ENCODE measurements at regions not wholly inside any gene's neighbourhood (a gene's known extent, or its start where the extent isn't known, plus 50 kb on each side); places are given as distances from the start of the nearest gene placed in this dataset.
"Not testable (repeated sequence)": the region's sequence is repeated elsewhere in the genome, so short reads cannot be mapped to it uniquely, and the experiment has no call there.

DNA sequence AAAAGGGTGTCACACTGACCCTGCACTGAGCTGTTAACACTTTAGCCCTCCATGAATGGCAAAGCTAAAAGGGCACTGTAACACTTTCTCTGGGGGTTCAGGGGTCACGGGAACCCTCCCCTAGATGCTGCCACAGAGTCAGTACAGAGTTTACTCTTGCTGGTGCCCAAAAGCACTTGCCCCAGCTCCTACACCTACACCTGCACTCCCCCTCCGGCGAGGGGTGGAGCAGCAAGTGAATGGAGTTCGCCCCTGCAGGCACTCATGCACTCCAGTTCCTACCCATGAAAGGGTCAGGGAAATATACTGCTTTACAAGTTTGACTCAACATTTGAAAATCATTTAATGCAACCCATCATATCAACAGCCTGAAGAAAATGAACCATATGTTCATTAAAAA is 355.7 kb upstream of the SPATA31A3 start:
- H3K4me1 ChIP-seq (ENCODE audit: insufficient read depth, low read length); H3K36me3 ChIP-seq (ENCODE audit: insufficient read depth, low read depth, low read length); H3K4me3 ChIP-seq (ENCODE audit: low read length); H3K27me3 ChIP-seq (ENCODE audit: insufficient read depth, low read length); H3K27ac ChIP-seq (ENCODE audit: low read length); H3K9me3 ChIP-seq (ENCODE audit: insufficient read depth, low read depth, low read length); H3K9ac ChIP-seq (ENCODE audit: low read depth, low read length): not testable (repeated sequence)

DNA sequence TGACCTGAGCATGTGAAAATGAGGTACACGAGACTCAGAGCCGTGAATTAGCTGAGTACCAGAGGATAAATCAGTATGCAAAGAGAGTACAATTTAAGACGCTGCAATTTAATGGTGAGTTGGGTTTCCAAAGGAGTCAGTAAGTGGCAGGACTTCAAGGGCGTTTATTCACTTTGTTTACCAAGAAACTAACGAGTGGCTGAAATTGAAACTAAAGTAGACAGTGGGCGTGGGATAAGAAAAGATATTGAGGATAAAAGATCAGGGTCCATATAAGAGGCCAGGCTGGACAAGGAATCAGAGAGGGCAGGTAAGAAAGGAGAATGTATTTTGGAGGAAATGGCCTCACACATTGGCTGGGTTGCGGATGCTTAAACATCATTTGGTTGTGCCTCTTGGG is 346.9 kb upstream of the SPATA31A3 start:
- H3K9ac ChIP-seq (ENCODE audit: low read depth, low read length); H3K4me3 ChIP-seq (ENCODE audit: low read length); H3K27ac ChIP-seq (ENCODE audit: low read length); H3K9me3 ChIP-seq (ENCODE audit: insufficient read depth, low read depth, low read length); H3K4me1 ChIP-seq (ENCODE audit: insufficient read depth, low read length); H3K36me3 ChIP-seq (ENCODE audit: insufficient read depth, low read depth, low read length); H3K27me3 ChIP-seq (ENCODE audit: insufficient read depth, low read length): not testable (repeated sequence)

DNA sequence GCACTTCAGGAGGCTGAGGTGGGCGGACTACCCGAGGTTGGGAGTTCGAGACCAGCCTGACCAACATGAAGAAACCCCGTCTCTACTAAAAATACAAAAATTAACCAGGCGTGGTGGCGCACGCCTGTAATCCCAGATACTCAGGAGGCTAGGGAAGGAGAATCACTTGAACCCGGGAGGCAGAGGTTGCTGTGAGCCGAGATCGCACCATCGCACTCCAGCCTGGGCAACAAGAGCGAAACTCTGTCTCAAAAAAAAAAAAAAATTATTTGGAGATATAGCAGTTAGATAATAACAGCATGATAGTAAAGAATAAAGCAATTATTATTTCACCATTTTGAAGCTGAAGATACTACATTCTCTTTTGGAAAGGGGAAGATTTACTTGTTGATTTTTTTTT is 345.9 kb upstream of the SPATA31A3 start:
- H3K9ac ChIP-seq (ENCODE audit: low read depth, low read length): not testable (repeated sequence)

DNA sequence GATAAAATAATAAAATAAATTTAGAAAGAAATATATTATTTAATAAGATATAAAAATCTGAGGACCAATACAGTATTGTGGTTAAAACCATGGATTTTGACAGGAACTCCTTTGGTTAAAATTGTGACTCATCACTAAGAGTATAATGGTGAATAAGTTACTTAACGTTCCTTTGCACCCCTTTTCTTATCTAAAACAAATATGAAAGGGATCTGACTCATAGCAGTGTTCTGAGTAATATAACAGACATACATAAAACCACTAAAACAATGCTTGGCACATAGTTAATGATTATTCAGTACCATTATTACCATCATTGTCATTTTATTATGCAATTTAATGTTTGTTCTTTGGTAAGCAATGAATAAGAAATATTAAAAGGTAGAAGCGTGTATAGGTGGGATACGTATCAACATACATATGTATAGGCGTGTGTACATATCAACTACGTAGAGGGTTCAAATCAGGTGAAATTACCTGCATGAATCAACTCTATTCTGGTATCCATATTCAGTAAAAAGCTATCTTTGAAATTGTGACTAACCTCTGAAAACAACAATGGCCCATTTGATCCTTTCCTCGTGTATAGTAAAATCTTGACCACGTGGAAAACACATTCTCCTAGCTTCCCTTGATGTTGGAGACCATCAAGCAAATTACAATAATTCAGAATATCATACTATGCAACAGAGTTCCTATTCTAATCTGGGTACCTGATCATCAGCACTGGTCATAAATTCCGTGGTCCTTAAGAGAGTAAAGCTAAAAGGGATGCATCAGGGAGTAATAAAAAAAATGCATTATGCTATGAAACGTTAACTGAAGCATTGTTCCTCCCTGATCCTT is 342.6 kb upstream of the SPATA31A3 start:
- not testable (repeated sequence) for H3K9me3 ChIP-seq (ENCODE audit: insufficient read depth, low read depth, low read length); H3K4me1 ChIP-seq (ENCODE audit: insufficient read depth, low read length); H3K9ac ChIP-seq (ENCODE audit: low read depth, low read length); H3K27me3 ChIP-seq (ENCODE audit: insufficient read depth, low read length); H3K27ac ChIP-seq (ENCODE audit: low read length); H3K36me3 ChIP-seq (ENCODE audit: insufficient read depth, low read depth, low read length); H3K4me3 ChIP-seq (ENCODE audit: low read length)

More for the DNA sequence above, 345.9 kb upstream of the SPATA31A3 start:
- not testable (repeated sequence) for H3K27me3 ChIP-seq (ENCODE audit: insufficient read depth, low read length); H3K9me3 ChIP-seq (ENCODE audit: insufficient read depth, low read depth, low read length); H3K36me3 ChIP-seq (ENCODE audit: insufficient read depth, low read depth, low read length); H3K27ac ChIP-seq (ENCODE audit: low read length); H3K4me3 ChIP-seq (ENCODE audit: low read length); H3K4me1 ChIP-seq (ENCODE audit: insufficient read depth, low read length)

DNA sequence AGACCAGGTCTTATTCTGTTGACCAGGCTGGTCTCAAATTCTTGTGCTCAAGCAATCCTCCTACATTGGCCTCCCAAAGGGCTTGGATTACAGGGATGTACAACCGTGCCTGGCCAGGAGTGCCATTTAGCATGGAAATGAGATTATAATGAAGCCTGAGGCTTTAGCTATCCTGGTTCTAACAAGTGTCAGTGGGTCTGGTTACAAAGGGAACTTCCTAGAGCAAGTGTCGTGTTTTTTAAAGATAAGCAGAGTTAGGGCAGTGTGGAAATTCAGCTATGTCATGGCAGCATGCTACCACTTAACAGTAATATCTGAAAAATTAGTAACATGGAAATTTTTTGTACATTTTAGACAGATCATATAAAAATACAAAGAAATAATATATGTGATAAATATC is 339.3 kb upstream of the SPATA31A3 start:
- H3K36me3 ChIP-seq (ENCODE audit: insufficient read depth, low read depth, low read length); H3K4me1 ChIP-seq (ENCODE audit: insufficient read depth, low read length); H3K9ac ChIP-seq (ENCODE audit: low read depth, low read length); H3K27ac ChIP-seq (ENCODE audit: low read length); H3K27me3 ChIP-seq (ENCODE audit: insufficient read depth, low read length); H3K9me3 ChIP-seq (ENCODE audit: insufficient read depth, low read depth, low read length); H3K4me3 ChIP-seq (ENCODE audit: low read length): not testable (repeated sequence)

DNA sequence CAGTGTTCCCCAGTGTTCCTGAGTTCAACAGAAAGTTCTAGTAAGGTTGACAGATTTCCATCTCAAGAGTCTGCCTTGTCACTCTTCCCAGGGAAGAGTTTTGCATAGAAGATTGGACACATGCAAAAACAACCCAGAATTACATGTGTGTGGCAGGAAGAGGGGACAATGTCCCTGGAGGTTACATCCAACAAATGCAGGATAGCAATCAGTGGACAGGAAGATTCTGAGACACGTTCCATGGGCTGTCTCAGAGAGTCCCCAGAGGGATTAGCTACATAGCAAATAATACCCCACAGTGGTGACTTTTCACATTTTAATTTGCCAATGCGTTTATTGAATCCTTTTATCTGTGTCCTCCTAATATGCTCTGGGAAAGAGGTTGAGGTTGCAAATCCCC is 321.1 kb upstream of the SPATA31A3 start:
- not testable (repeated sequence) for H3K9ac ChIP-seq (ENCODE audit: low read depth, low read length); H3K27ac ChIP-seq (ENCODE audit: low read length); H3K9me3 ChIP-seq (ENCODE audit: insufficient read depth, low read depth, low read length)

DNA sequence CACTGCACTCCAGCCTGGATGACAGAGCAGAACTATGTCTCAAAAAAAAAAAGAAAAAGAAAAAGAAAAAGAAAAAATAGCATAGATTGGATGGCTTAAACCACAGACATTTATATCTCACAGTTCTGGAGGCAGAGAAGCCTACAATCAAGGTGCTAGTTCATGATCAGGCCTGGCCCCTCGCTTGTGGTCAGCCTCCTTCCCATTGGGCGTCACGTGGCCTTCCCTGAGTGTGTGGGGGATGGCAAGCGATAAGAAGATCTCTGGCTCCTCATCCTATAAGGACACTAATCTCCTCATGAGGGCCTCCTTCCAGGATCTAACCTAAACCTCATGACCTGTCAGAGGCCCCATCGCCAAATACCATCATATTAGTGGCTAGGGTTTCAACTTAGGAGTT is 320.2 kb upstream of the SPATA31A3 start:
- H3K27ac ChIP-seq (ENCODE audit: low read length); H3K36me3 ChIP-seq (ENCODE audit: insufficient read depth, low read depth, low read length); H3K4me1 ChIP-seq (ENCODE audit: insufficient read depth, low read length); H3K9ac ChIP-seq (ENCODE audit: low read depth, low read length); H3K9me3 ChIP-seq (ENCODE audit: insufficient read depth, low read depth, low read length); H3K27me3 ChIP-seq (ENCODE audit: insufficient read depth, low read length); H3K4me3 ChIP-seq (ENCODE audit: low read length): not testable (repeated sequence)

More for the DNA sequence above, 321.1 kb upstream of the SPATA31A3 start:
- H3K4me1 ChIP-seq (ENCODE audit: insufficient read depth, low read length); H3K27me3 ChIP-seq (ENCODE audit: insufficient read depth, low read length); H3K36me3 ChIP-seq (ENCODE audit: insufficient read depth, low read depth, low read length); H3K4me3 ChIP-seq (ENCODE audit: low read length): not testable (repeated sequence)

DNA sequence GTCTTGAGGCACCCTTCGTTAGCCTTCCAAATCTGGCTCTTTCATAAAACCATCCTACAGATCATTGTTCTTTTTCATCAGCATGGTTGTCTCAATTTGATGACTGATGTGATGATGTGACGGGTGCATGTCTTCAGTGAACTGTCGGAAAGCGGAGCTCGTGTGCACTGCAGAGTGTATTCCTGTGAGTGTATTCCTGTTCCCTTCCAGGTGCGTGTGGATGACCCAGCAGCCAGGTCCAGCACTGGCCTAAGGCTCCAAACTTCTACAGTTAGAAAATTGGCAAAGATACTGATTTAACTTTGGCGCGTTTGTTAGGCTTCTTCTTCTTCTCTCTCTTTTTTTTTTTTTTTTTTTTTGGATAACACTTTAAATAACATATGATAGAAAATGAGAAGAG is 314.8 kb upstream of the SPATA31A3 start:
- not testable (repeated sequence) for H3K27ac ChIP-seq (ENCODE audit: low read length); H3K36me3 ChIP-seq (ENCODE audit: insufficient read depth, low read depth, low read length); H3K9me3 ChIP-seq (ENCODE audit: insufficient read depth, low read depth, low read length); H3K4me1 ChIP-seq (ENCODE audit: insufficient read depth, low read length); H3K4me3 ChIP-seq (ENCODE audit: low read length); H3K9ac ChIP-seq (ENCODE audit: low read depth, low read length); H3K27me3 ChIP-seq (ENCODE audit: insufficient read depth, low read length)

DNA sequence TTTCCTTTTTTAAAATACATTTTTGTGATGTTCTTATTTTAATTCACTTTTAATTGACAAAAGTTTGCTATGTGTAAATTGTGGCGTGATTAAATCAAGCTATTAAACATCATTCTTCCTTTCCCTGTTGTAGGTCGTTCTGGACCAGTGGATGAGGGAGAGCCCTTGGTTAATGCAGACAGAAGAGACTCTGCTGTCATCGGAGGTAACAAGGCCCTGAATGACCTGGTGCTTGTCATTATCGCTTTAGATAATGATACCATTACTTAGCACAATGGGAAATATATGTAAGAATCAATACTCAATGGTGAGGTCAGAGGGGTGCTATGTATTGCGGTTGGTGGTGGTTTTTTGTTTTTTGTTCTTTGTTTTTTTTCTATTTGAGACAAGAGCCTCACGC is 296.4 kb upstream of the SPATA31A3 start:
- H3K27me3 ChIP-seq (ENCODE audit: insufficient read depth, low read length); H3K4me1 ChIP-seq (ENCODE audit: insufficient read depth, low read length); H3K9ac ChIP-seq (ENCODE audit: low read depth, low read length); H3K4me3 ChIP-seq (ENCODE audit: low read length); H3K9me3 ChIP-seq (ENCODE audit: insufficient read depth, low read depth, low read length); H3K36me3 ChIP-seq (ENCODE audit: insufficient read depth, low read depth, low read length); H3K27ac ChIP-seq (ENCODE audit: low read length): not testable (repeated sequence)

DNA sequence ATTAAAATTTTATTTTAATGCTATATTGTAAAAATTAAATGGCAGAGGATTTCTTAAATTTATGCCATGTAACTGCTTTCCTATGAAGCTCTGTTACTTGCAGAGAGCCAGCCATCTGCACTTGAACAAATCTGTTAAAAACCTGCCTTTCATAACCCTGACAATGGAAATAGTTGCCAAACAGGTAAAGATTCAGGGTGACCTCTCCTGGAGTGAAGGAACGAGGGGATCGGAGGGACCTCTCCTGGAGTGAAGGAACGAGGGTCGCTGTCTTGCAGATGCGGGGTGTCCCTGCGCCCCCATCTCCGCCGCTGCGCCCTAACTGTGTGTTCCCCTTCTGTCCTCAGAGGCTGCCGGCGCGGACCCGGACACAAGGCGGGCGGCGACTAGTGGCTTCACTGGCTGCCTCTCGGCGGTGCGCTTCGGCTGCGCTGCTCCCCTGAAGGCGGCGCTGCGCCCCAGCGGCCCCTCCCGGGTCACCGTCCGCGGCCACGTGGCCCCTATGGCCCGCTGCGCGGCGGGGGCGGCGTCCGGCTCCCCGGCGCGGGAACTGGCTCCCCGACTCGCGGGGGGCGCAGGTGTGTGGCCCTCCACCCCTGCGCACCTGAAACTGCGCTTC is 295.9 kb upstream of the SPATA31A3 start:
- H3K27ac ChIP-seq (ENCODE audit: low read length); H3K9ac ChIP-seq (ENCODE audit: low read depth, low read length); H3K4me3 ChIP-seq (ENCODE audit: low read length); H3K27me3 ChIP-seq (ENCODE audit: insufficient read depth, low read length); H3K9me3 ChIP-seq (ENCODE audit: insufficient read depth, low read depth, low read length); H3K4me1 ChIP-seq (ENCODE audit: insufficient read depth, low read length); H3K36me3 ChIP-seq (ENCODE audit: insufficient read depth, low read depth, low read length): not testable (repeated sequence)

DNA sequence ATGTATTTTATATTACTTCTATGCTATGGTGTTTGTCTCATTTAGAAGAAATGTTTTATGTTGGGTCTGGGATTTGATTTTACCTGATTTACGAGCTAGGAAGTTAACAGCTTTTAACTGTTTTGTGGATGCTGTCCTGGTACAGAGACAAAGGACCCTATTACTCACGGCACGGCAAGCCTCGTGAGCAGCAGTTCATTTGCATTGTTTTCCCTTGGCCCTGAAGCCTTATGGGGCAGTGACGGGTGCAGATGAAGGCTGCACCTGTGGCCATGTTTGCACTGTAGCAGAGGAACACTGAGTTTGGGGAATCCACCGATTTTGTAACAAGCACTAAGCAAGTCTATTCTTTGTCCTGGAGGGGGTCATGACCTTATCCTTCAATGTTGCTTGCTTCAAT is 291.9 kb upstream of the SPATA31A3 start:
- H3K4me1 ChIP-seq (ENCODE audit: insufficient read depth, low read length); H3K27me3 ChIP-seq (ENCODE audit: insufficient read depth, low read length): not testable (repeated sequence)

DNA sequence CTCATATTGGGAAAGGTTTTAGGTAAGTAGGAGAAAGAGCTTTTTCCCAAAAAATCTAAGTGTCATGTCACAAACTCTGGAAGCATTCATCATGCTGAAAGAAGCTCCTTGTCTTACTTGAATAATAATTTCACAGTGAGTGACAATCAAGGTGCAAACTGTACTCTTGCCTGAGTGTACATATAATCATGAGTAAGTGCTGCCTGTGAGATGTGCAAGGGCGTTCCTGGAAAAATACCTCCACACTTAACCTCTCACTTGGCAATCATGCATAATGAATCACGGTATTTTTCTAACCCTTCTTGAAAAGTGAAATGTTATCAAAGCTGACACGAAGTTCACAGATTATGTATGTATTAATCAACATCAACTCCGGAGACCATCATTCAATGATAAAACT is 289.2 kb upstream of the SPATA31A3 start:
- not testable (repeated sequence) for H3K27me3 ChIP-seq (ENCODE audit: insufficient read depth, low read length); H3K4me1 ChIP-seq (ENCODE audit: insufficient read depth, low read length); H3K4me3 ChIP-seq (ENCODE audit: low read length); H3K9me3 ChIP-seq (ENCODE audit: insufficient read depth, low read depth, low read length); H3K9ac ChIP-seq (ENCODE audit: low read depth, low read length); H3K27ac ChIP-seq (ENCODE audit: low read length); H3K36me3 ChIP-seq (ENCODE audit: insufficient read depth, low read depth, low read length)

More for the DNA sequence above, 291.9 kb upstream of the SPATA31A3 start:
- not testable (repeated sequence) for H3K4me3 ChIP-seq (ENCODE audit: low read length); H3K9me3 ChIP-seq (ENCODE audit: insufficient read depth, low read depth, low read length); H3K9ac ChIP-seq (ENCODE audit: low read depth, low read length); H3K36me3 ChIP-seq (ENCODE audit: insufficient read depth, low read depth, low read length); H3K27ac ChIP-seq (ENCODE audit: low read length)
